ENCODE measurements at regions not wholly inside any gene's neighbourhood (a gene's known extent, or its start where the extent isn't known, plus 50 kb on each side); places are given as distances from the start of the nearest gene placed in this dataset.

DNA sequence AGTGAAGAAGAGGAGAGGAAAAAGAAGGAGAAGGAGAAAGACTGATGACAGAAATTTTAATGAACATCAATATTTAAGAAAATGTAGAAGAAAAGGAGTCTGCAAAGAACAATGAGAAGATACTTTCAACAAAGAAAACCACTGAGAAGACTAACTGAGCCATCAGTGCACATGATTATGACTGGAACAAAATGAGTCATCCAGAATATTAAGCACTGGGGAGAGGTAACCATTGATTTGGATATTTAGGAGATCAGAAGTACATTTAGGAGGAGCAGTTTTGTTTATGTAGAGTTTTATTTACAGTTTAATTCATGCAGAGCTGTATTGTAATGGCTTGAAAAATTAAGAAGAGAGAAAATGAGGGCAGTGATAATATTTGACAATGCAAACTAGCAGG, 159.1 kb downstream of the C12orf50 start:
- in situ Hi-C loops (cut with HindIII; ENCODE audit: low pct_unique_long_range_greater_than_20kb, low sequenced_read_pairs), result no loop called here
- DNase-seq (ENCODE audit: low read depth in 1 of 2, low spot score in 1 of 2), result no peak

GRCh38 chr12:87866578-87867292, 162.5 kb downstream of the C12orf50 start:
- in situ Hi-C loops (cut with HindIII; ENCODE audit: low pct_unique_long_range_greater_than_20kb, low sequenced_read_pairs), result no loop called here

More for the DNA sequence above, 159.1 kb downstream of the C12orf50 start:
- TF ChIP-seq JUND (IDR thresholded peaks at IDR 0.05; ENCODE audit: low read depth), result no peak

GRCh38 chr12:87861791-87862190, 167.4 kb downstream of the C12orf50 start:
- TF ChIP-seq JUND (IDR thresholded peaks at IDR 0.05; ENCODE audit: low read depth), result no peak
- in situ Hi-C loops (cut with HindIII; ENCODE audit: low pct_unique_long_range_greater_than_20kb, low sequenced_read_pairs), result no loop called here
- no peak for DNase-seq (ENCODE audit: low read depth in 1 of 2, low spot score in 1 of 2)

More at GRCh38 chr12:87866578-87867292, 162.5 kb downstream of the C12orf50 start:
- peak in 1 of 2 experiments; percentile 56 for DNase-seq (ENCODE audit: low read depth in 1 of 2, low spot score in 1 of 2)
- TF ChIP-seq JUND (IDR thresholded peaks at IDR 0.05; ENCODE audit: low read depth), result no peak

- no peak for TF ChIP-seq JUND (IDR thresholded peaks at IDR 0.05; ENCODE audit: low read depth)
- in situ Hi-C loops (cut with HindIII; ENCODE audit: low pct_unique_long_range_greater_than_20kb, low sequenced_read_pairs), result no loop called here
- DNase-seq (ENCODE audit: low read depth in 1 of 2, low spot score in 1 of 2), result peak in 1 of 2 experiments; percentile 17
These were observed 175.7 kb downstream of the C12orf50 start for GRCh38 chr12:87853448-87854003.

DNA sequence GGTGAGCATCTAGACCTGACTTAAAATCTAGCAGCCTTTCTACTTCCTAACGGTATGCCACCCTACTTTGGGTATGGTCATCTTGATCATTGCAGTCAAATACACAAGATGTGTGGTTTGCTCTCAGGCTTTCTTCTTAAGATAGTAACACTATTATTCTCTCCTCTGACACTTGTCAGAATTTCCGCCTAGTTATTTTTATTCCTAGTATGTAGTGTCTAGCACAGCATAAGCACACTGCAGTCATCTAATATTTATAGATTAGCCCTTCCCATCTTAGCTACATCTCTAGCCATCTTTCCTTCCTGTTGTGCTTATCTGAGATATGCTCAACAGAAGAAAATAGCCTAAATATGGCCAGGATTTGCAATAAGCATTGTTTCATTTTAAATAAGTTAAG, 180.1 kb downstream of the C12orf50 start:
- in situ Hi-C loops (cut with HindIII; ENCODE audit: low pct_unique_long_range_greater_than_20kb, low sequenced_read_pairs), result no loop called here
- TF ChIP-seq JUND (IDR thresholded peaks at IDR 0.05; ENCODE audit: low read depth), result no peak
- DNase-seq (ENCODE audit: low read depth in 1 of 2, low spot score in 1 of 2), result no peak

DNA sequence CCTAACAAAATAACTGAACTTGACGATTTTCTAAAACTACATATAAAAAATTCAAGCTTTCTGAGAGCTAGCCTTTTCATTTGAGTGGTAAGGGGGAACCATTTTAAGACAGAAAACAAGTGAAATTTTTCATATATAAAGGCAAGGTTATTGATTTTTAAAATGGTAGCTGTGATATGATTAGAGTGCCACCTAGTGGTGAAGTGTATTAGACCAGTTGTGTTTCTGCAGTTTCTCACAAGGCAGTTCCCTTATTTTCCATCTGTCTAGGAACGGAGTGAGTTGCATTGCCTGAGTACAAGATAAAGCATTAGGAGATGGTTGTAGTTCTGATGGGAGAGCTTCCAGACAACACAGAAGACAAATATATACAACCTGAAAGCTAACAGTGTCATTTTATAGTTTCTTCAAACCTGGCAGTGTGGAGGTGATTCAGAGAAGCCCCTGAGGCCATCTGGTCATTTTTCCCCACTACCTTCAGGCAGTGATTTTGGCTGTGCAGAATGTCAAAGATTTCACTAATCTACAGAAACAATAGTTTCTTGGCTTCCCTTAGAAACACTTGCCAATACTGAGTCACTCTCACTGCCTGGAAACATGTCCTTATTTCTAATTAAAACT, 180.8 kb downstream of the C12orf50 start:
- DNase-seq (ENCODE audit: low read depth in 1 of 2, low spot score in 1 of 2), result peak; percentile 21 to 83
- in situ Hi-C loops (cut with HindIII; ENCODE audit: low pct_unique_long_range_greater_than_20kb, low sequenced_read_pairs), result no loop called here
- no peak for TF ChIP-seq JUND (IDR thresholded peaks at IDR 0.05; ENCODE audit: low read depth)

DNA sequence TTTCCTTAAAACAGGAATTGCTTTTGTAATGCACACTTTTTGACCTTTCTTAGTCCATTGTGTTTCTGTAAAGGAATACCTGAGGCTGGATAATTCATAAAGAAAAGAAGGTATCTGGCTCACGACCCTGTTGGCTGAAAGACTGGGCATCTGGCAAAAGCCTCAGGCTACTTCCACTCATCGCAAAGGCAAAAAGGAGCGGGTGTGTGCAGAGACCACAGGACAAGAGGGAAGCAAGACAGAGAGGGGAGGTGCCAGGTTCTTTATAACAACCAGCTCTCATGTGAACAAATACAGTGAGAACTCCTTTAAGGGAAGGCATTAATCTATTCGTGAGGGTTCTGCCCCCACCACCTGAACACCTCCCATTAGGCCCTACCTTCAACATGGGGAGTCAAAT, 182.1 kb downstream of the C12orf50 start:
- in situ Hi-C loops (cut with HindIII; ENCODE audit: low pct_unique_long_range_greater_than_20kb, low sequenced_read_pairs), result no loop called here
- TF ChIP-seq JUND (IDR thresholded peaks at IDR 0.05; ENCODE audit: low read depth), result no peak
- DNase-seq (ENCODE audit: low read depth in 1 of 2, low spot score in 1 of 2), result no peak

DNA sequence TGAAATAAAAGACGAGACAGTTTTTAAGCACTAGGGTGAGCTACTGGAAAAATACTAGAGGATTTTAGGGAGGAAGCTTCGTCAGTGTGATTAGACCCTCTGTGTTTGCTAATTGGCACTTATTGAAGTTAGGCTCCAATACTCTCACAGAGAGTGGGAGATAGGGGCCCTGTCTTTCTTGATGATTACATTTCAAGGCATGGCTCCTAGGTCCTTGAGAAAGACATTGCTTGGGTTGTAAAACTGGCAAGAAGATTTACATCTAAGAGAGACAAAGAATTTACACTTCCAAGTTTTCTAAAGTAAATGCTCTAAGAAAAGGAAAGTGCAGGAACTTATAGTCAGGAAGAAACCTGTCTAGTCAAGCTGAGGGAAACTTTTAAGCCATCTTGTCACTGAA, 183.2 kb downstream of the C12orf50 start:
- TF ChIP-seq JUND (IDR thresholded peaks at IDR 0.05; ENCODE audit: low read depth), result no peak
- no peak for DNase-seq (ENCODE audit: low read depth in 1 of 2, low spot score in 1 of 2)
- in situ Hi-C loops (cut with HindIII; ENCODE audit: low pct_unique_long_range_greater_than_20kb, low sequenced_read_pairs), result no loop called here

DNA sequence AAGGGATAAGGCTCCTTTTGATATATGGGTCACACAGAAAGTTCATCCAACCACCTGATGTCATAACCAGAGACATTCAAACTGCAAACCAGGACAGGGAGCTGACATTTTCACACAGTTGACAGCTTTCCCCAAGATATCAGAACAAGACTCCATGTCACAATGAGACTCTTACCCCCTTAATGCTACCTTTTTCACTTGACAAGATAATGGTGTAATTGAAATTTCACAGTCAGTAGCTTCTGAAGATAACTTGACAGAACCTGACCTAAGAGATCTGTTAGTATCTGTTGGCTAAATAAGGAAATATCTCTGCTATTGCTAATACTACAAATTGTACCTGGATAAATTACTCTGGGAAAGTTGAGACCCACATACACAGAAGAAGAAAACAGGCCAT, 187.3 kb downstream of the C12orf50 start:
- DNase-seq (ENCODE audit: low read depth in 1 of 2, low spot score in 1 of 2), result no peak
- TF ChIP-seq JUND (IDR thresholded peaks at IDR 0.05; ENCODE audit: low read depth), result no peak
- in situ Hi-C loops (cut with HindIII; ENCODE audit: low pct_unique_long_range_greater_than_20kb, low sequenced_read_pairs), result no loop called here

DNA sequence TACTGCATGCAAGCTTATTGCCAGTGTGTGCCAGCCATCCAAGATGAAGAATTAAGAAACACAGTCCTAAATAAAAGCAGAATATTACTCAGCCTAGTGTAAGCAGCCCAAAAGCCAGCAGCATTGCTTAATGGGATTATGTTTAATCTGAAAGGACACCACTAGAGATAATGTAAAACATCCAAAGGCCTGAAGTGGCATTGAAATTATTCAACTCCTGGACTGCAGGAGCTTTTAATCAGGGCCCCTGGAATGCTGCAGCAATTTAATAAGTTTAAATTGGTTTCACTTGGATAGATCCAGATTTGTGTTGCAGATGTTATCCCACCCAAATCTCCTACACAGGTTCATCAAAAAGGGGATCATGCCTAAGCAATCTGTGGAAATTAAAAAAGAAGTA, 193.0 kb downstream of the C12orf50 start:
- no peak for TF ChIP-seq JUND (IDR thresholded peaks at IDR 0.05; ENCODE audit: low read depth)
- no peak for DNase-seq (ENCODE audit: low read depth in 1 of 2, low spot score in 1 of 2)
- in situ Hi-C loops (cut with HindIII; ENCODE audit: low pct_unique_long_range_greater_than_20kb, low sequenced_read_pairs), result no loop called here

DNA sequence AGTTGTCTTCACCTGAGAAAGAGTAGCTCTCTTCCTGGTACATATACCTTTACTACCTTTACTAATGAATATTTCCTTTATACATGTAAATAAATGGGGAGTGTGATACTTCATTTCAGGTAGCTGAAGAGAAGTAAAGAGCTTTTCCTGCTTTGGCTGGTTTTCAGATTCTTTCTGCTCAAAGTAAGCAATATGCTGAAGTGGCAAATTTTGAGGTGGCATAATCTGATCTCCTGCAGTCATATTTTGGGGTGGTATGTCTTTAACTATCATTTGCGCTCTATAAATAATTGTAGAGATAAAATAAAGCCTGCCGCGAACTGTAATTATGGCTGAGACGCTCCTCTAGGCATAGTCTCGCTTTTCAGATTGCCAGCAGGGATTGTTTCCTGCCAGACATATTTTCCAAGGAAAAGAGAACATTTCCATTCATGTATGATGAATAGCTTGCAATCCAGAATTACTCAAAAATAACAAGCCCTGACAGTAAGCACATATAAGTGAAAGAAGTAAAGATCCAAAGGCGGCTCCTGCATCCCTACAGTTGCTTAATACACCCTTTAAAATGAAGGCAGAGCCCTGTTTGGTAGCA, 200.7 kb downstream of the C12orf50 start:
- no peak for TF ChIP-seq JUND (IDR thresholded peaks at IDR 0.05; ENCODE audit: low read depth)
- DNase-seq (ENCODE audit: low read depth in 1 of 2, low spot score in 1 of 2), result no peak
- in situ Hi-C loops (cut with HindIII; ENCODE audit: low pct_unique_long_range_greater_than_20kb, low sequenced_read_pairs), result no loop called here

- no peak for TF ChIP-seq JUND (IDR thresholded peaks at IDR 0.05; ENCODE audit: low read depth)
- in situ Hi-C loops (cut with HindIII; ENCODE audit: low pct_unique_long_range_greater_than_20kb, low sequenced_read_pairs), result no loop called here
- DNase-seq (ENCODE audit: low read depth in 1 of 2, low spot score in 1 of 2), result no peak
These were observed 201.4 kb downstream of the C12orf50 start for GRCh38 chr12:87827638-87828264.
